ENCODE measurements at regions not wholly inside any gene's neighbourhood (a gene's known extent, or its start where the extent isn't known, plus 50 kb on each side); places are given as distances from the start of the nearest gene placed in this dataset.

DNA sequence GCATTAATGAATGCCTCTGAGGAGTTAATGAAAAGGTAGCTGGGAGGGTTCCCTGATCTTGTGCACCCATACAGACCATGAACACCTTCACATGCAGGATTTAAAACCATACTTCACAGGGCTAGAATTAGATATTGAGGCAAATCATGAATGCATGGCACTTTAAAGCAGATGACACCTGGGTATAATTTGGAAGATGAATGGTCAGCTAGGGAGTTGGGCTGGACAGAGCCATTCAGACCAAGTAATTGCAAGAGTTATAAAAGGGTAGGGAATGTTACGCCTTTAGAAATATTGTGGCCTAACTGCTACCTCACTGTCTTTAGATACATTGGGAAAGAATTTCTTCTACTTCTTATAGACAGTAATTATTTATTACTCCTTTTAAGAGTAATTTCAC is 89.1 kb upstream of the ZNF827 start:
- no peaks in the 10 kb centered on the region for H3K27me3 Mint-ChIP-seq (ENCODE audit: low read depth)
- H3K9me3 Mint-ChIP-seq: no peaks in the 10 kb centered on the region
- H3K4me3 Mint-ChIP-seq: no peak overlapping the region
- no peaks in the 10 kb centered on the region for H3K36me3 Mint-ChIP-seq
- TF ChIP-seq, protein P1, sequence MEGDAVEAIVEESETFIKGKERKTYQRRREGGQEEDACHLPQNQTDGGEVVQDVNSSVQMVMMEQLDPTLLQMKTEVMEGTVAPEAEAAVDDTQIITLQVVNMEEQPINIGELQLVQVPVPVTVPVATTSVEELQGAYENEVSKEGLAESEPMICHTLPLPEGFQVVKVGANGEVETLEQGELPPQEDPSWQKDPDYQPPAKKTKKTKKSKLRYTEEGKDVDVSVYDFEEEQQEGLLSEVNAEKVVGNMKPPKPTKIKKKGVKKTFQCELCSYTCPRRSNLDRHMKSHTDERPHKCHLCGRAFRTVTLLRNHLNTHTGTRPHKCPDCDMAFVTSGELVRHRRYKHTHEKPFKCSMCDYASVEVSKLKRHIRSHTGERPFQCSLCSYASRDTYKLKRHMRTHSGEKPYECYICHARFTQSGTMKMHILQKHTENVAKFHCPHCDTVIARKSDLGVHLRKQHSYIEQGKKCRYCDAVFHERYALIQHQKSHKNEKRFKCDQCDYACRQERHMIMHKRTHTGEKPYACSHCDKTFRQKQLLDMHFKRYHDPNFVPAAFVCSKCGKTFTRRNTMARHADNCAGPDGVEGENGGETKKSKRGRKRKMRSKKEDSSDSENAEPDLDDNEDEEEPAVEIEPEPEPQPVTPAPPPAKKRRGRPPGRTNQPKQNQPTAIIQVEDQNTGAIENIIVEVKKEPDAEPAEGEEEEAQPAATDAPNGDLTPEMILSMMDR (IDR thresholded peaks at IDR 0.05; ENCODE audit: unreplicated experiment): no peak
- peaks cover 9% of the 10 kb centered on the region for H3K4me1 Mint-ChIP-seq
- DNase-seq (ENCODE audit: low spot score in 2 of 2, unreplicated experiment in 2 of 2): no peak
- H3K27ac Mint-ChIP-seq: no peak overlapping the region

DNA sequence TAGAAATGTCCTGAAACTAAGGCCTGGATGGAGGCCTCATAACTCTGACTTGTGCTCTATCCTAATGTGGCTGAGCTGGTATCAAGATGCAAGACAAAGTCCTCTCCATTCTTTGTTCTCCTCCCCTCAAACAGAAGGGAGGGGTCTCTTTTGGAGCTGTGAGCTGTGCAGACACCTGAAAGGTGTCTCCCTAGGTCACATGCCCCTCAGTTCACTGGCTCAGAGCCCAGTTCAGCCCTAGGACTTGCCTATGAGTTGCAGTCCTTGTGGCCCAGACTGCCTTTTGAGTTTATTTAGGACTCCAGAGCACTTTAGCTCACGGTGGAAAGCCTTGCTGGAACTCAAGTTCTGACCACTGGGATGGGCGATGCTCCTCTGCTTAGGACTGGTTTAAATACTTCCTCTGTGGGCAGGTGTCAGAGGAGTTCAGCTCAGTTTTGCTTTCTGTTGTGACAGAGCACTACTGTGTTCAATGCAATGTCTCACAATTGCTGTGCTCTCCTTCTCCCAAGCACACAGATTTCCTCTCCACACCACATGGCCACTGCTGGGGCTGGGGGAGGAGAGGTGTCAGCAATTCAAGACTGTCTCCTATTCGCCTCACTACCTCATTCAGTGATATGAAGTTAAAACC is 84.8 kb upstream of the ZNF827 start:
- no peak for DNase-seq (ENCODE audit: low spot score in 2 of 2, unreplicated experiment in 2 of 2)
- Mint-ChIP-seq H3K36me3 (no peaks in the 10 kb centered on the region), H3K4me1 (no peaks in the 10 kb centered on the region), H3K27ac (no peak overlapping the region), H3K9me3 (peaks cover 3% of the 10 kb centered on the region), H3K27me3 (ENCODE audit: low read depth) (no peaks in the 10 kb centered on the region), H3K4me3 (no peak overlapping the region)
- TF ChIP-seq, protein P1 (IDR thresholded peaks at IDR 0.05; ENCODE audit: unreplicated experiment): no peak

DNA sequence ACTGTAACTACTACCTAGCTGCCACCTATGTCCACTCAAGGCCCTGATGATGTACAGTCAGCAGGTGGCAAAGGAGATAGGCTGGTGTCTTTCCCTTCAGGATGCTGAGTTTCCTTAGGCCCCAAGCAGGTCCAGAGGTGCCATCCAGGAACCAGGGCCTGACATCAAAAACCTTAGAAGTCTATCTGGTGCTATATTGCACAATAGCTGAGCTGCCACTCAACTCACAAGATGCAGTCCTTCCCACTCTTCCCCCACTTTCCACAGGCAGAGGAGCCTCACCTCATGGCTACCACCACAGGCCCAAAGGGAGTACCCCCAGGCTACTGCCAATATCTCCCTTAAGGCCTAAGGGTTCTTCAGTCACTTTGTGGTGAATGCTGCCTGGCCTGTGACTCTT is 83.9 kb upstream of the ZNF827 start:
- no peaks in the 10 kb centered on the region for H3K36me3 Mint-ChIP-seq
- peaks cover 10% of the 10 kb centered on the region for H3K9me3 Mint-ChIP-seq
- TF ChIP-seq, protein P1 (IDR thresholded peaks at IDR 0.05; ENCODE audit: unreplicated experiment): no peak
- H3K4me3 Mint-ChIP-seq: no peak overlapping the region
- H3K27ac Mint-ChIP-seq: no peak overlapping the region
- H3K4me1 Mint-ChIP-seq: no peaks in the 10 kb centered on the region
- DNase-seq (ENCODE audit: low spot score in 2 of 2, unreplicated experiment in 2 of 2): no peak
- no peaks in the 10 kb centered on the region for H3K27me3 Mint-ChIP-seq (ENCODE audit: low read depth)

DNA sequence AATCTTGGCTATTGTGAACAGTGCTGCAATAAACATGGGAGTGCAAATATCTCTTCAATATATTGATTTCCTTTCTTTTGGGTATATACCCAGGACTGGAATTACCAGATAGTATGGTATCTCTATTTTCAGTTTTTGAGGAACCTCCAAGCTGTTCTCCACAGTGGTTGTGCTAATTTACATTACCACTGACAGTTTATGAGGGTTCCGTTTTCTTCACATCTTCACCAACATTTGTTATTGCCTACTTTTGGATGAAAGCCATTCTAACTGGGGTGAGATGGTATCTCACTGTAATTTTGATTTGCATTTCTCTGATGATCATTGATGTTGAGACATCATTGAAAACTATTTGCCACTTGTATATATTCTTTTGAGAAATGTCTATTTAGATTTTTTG is 79.6 kb upstream of the ZNF827 start:
- Mint-ChIP-seq H3K4me3 (no peak overlapping the region), H3K36me3 (no peaks in the 10 kb centered on the region), H3K4me1 (no peaks in the 10 kb centered on the region), H3K27me3 (ENCODE audit: low read depth) (no peaks in the 10 kb centered on the region), H3K27ac (no peak overlapping the region), H3K9me3 (peaks cover 10% of the 10 kb centered on the region)
- TF ChIP-seq, protein P1 (IDR thresholded peaks at IDR 0.05; ENCODE audit: unreplicated experiment): no peak
- no peak for DNase-seq (ENCODE audit: low spot score in 2 of 2, unreplicated experiment in 2 of 2)

DNA sequence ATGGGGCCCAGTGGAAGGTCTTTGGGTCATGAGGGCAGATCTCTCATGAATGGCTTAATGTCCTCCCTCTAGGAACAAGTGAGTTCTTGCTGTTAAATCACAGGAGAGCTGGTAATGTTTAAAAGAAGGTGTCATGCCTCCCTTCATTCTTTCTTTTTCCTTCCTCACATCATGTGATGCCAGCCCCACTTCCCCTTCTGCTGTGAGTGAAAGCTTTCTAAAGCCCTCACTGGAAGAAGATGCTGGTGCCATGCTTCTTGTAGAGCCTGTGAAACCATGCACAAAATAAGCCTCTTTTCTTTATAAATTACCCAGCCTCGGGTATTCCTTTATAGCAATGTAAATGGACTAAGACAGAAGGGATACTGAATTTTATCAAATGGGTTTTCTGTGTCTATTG is 66.1 kb upstream of the ZNF827 start:
- no peak for DNase-seq (ENCODE audit: low spot score in 2 of 2, unreplicated experiment in 2 of 2)
- TF ChIP-seq, protein P1 (IDR thresholded peaks at IDR 0.05; ENCODE audit: unreplicated experiment): no peak
- Mint-ChIP-seq H3K27ac (no peak overlapping the region), H3K36me3 (peaks cover 6% of the 10 kb centered on the region), H3K4me3 (no peak overlapping the region), H3K4me1 (no peaks in the 10 kb centered on the region), H3K27me3 (ENCODE audit: low read depth) (peaks cover 9% of the 10 kb centered on the region), H3K9me3 (peaks cover 18% of the 10 kb centered on the region)

DNA sequence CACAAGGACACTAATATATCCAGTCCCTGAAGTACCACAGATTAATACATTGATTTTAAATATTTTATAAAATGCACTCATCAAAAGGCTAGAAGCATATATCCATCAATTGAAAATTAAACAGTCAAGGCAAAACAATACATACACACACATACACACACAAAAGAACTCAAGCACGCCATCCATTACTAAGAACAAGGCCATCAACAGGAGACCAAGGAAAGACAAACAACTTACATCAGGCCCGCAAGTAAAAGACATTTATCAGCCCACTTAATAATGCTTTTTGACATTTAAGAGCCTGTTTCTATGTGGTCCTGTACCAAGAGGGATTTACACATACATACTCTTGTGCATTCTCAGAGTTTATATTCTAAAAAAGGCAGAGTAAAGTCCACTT is 50.0 kb upstream of the ZNF827 start:
- Mint-ChIP-seq H3K27ac (no peak overlapping the region), H3K4me3 (no peak overlapping the region), H3K4me1 (no peaks in the 10 kb centered on the region)

More for the DNA sequence above, 50.0 kb upstream of the ZNF827 start:
- TF ChIP-seq, protein P1 (IDR thresholded peaks at IDR 0.05; ENCODE audit: unreplicated experiment): no peak
- Mint-ChIP-seq H3K27me3 (ENCODE audit: low read depth) (peaks cover 14% of the 10 kb centered on the region), H3K36me3 (no peaks in the 10 kb centered on the region), H3K9me3 (peaks cover 11% of the 10 kb centered on the region)
- DNase-seq (ENCODE audit: low spot score in 2 of 2, unreplicated experiment in 2 of 2): no peak
